ENCODE measurements at regions not wholly inside any gene's neighbourhood (a gene's known extent, or its start where the extent isn't known, plus 50 kb on each side); places are given as distances from the start of the nearest gene placed in this dataset.
A peak's percentile ranks its signal among the peaks of the same experiment; 100 is the strongest.

GRCh38 chr16:61432421-61432820 is 603.8 kb downstream of the CDH8 start:
- TF ChIP-seq CTCF (IDR thresholded peaks at IDR 0.05; ENCODE audit: poor library complexity) (peak; percentile 31), EZH2 (IDR thresholded peaks at IDR 0.05; ENCODE audit: borderline replicate concordance) (no peak)

All from hepatocyte (in vitro differentiated cells).